CD14-positive monocyte (primary cell): ENCODE measurements at regions not wholly inside any gene's neighbourhood (a gene's known extent, or its start where the extent isn't known, plus 50 kb on each side); places are given as distances from the start of the nearest gene placed in this dataset.

Experiments used
- DNase-seq, 3 donors: peaks; one replicate each; pipeline ENCODE4 v3.0.0-alpha.2; 2011 to 2022
- H2AFZ ChIP-seq: 2 replicates; pipeline ENCODE4 v1.6.0; 2012; ENCODE audit warnings: mild to moderate bottlenecking, low read depth, low read length, inconsistent platforms; ENCODE audit not compliant: insufficient read depth, poor library complexity, severe bottlenecking
- H3K27ac ChIP-seq, 2 donors: 1 replicate in 1 of 2; 2 replicates in 1 of 2; pipeline ENCODE4 v1.5.1; 2012 to 2013; ENCODE audit warnings: low read length in 2 of 2, control low read depth in 1 of 2, inconsistent platforms in 1 of 2, low read depth in 1 of 2, mild to moderate bottlenecking in 1 of 2
- H3K27me3 ChIP-seq, 2 donors: one replicate each; pipeline versions ENCODE4 v1.6.0 to v1.6.1; 2011 to 2013; ENCODE audit warnings: low read length in 2 of 2; ENCODE audit not compliant: control insufficient read depth in 2 of 2, insufficient read depth in 2 of 2
- H3K36me3 ChIP-seq, 2 donors: replicated peaks in 1 of 2; 1 replicate in 1 of 2; 2 replicates in 1 of 2; pipeline versions ENCODE4 v1.5.1 to v1.6.1; 2012 to 2013; ENCODE audit warnings: low read length in 2 of 2, control low read depth in 1 of 2, inconsistent platforms in 1 of 2, mild to moderate bottlenecking in 1 of 2; ENCODE audit not compliant: insufficient read depth in 2 of 2, control insufficient read depth in 1 of 2
- H3K4me1 ChIP-seq, 2 donors: 1 replicate in 1 of 2; 2 replicates in 1 of 2; pipeline versions ENCODE4 v1.5.1 to v1.6.1; 2012 to 2013; ENCODE audit warnings: low read length in 2 of 2, control low read depth in 1 of 2, inconsistent platforms in 1 of 2, mild to moderate bottlenecking in 1 of 2, moderate library complexity in 1 of 2; ENCODE audit not compliant: insufficient read depth in 2 of 2, control insufficient read depth in 1 of 2
- H3K4me2 ChIP-seq: replicated peaks from 2 replicates; pipeline ENCODE3; 2012; ENCODE audit warnings: low read length, moderate library complexity, mild to moderate bottlenecking; ENCODE audit not compliant: poor library complexity, severe bottlenecking; ENCODE audit errors: extremely low read depth
- H3K4me3 ChIP-seq, 3 experiments: fragments of 200-600 bp in 1 of 3; sonication (generic) in 1 of 3; replicated peaks in 1 of 3; 1 replicate in 2 of 3; 2 replicates in 1 of 3; pipeline ENCODE4 v1.5.1; 2011 to 2013; ENCODE audit warnings: low read length in 3 of 3, mild to moderate bottlenecking in 3 of 3, control low read depth in 2 of 3, low read depth in 2 of 3, inconsistent platforms in 1 of 3, moderate library complexity in 1 of 3
- H3K79me2 ChIP-seq: 2 replicates; pipeline ENCODE4 v1.6.0; 2012; ENCODE audit warnings: mild to moderate bottlenecking, control low read depth, inconsistent platforms, low read length, moderate library complexity; ENCODE audit not compliant: insufficient read depth
- H3K9ac ChIP-seq: 2 replicates; pipeline ENCODE4 v1.6.0; 2017; ENCODE audit warnings: low read length, mild to moderate bottlenecking; ENCODE audit not compliant: insufficient read depth, poor library complexity, severe bottlenecking
- H3K9me3 ChIP-seq, 2 donors: replicated peaks in 1 of 2; 1 replicate in 1 of 2; 2 replicates in 1 of 2; pipeline versions ENCODE4 v1.5.1 to v1.6.1; 2012 to 2013; ENCODE audit warnings: low read length in 2 of 2, control low read depth in 1 of 2; ENCODE audit not compliant: control insufficient read depth in 1 of 2, insufficient read depth in 1 of 2
- H4K20me1 ChIP-seq: 2 replicates; pipeline ENCODE4 v1.6.0; 2012; ENCODE audit warnings: mild to moderate bottlenecking, low read length, control low read depth, moderate library complexity; ENCODE audit not compliant: insufficient read depth
- H3K27ac Mint-ChIP-seq, 7 donors: one replicate each; pipeline ENCODE4 v1.8.0; 2020; ENCODE audit warnings: mild to moderate bottlenecking in 7 of 7, mixed read lengths in 7 of 7, moderate library complexity in 6 of 7, inconsistent platforms in 2 of 7
- H3K27me3 Mint-ChIP-seq, 3 donors: one replicate each; pipeline ENCODE4 v1.8.0; 2021 to 2022; ENCODE audit warnings: low read depth in 3 of 3, mild to moderate bottlenecking in 3 of 3, mixed read lengths in 3 of 3, moderate library complexity in 3 of 3, inconsistent platforms in 1 of 3
- H3K36me3 Mint-ChIP-seq, 2 donors: one replicate each; pipeline ENCODE4 v1.8.0; 2020; ENCODE audit warnings: mixed read lengths in 2 of 2, inconsistent platforms in 1 of 2, mild to moderate bottlenecking in 1 of 2
- H3K4me1 Mint-ChIP-seq: one replicate; pipeline ENCODE4 v1.8.0; 2020; ENCODE audit warnings: mild to moderate bottlenecking, mixed read lengths
- H3K4me3 Mint-ChIP-seq, 2 donors: one replicate each; pipeline ENCODE4 v1.8.0; 2020; ENCODE audit warnings: mild to moderate bottlenecking in 2 of 2, mixed read lengths in 2 of 2, moderate library complexity in 1 of 2
- H3K9me3 Mint-ChIP-seq, 7 donors: one replicate each; pipeline ENCODE4 v1.8.0; 2020 to 2022; ENCODE audit warnings: mixed read lengths in 7 of 7, mild to moderate bottlenecking in 6 of 7, moderate library complexity in 6 of 7, inconsistent platforms in 2 of 7
- WGBS: methylation state at CpG from one replicate; pipeline ENCODE4 v1.1.5; 2013; ENCODE audit warnings: missing lambda C conversion rate; ENCODE audit not compliant: insufficient coverage; 5-methylcytosine and 5-hydroxymethylcytosine counted together
- intact Hi-C, 2 donors: fragments of 100-400 bp; cut with micrococcal nuclease; formaldehyde crosslinking; loops; one replicate each; pipeline versions ENCODE4 v1.15.0 to v1.15.1; 2023
- TF ChIP-seq, protein P1 (sequence below): fragments of 200-600 bp; IDR thresholded peaks from one replicate; pipeline ENCODE4 v1.8.0; 2022; ENCODE audit warnings: antibody characterized with exemption, mild to moderate bottlenecking

- H3K27me3 ChIP-seq = no peaks in the 10 kb centered on the region
- H3K4me3 Mint-ChIP-seq = no peak overlapping the region
- H3K27me3 Mint-ChIP-seq = no peaks in the 10 kb centered on the region
- TF ChIP-seq, protein P1, sequence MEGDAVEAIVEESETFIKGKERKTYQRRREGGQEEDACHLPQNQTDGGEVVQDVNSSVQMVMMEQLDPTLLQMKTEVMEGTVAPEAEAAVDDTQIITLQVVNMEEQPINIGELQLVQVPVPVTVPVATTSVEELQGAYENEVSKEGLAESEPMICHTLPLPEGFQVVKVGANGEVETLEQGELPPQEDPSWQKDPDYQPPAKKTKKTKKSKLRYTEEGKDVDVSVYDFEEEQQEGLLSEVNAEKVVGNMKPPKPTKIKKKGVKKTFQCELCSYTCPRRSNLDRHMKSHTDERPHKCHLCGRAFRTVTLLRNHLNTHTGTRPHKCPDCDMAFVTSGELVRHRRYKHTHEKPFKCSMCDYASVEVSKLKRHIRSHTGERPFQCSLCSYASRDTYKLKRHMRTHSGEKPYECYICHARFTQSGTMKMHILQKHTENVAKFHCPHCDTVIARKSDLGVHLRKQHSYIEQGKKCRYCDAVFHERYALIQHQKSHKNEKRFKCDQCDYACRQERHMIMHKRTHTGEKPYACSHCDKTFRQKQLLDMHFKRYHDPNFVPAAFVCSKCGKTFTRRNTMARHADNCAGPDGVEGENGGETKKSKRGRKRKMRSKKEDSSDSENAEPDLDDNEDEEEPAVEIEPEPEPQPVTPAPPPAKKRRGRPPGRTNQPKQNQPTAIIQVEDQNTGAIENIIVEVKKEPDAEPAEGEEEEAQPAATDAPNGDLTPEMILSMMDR = no peak
- no peak overlapping the region for H3K27ac Mint-ChIP-seq
- H3K27ac ChIP-seq = no peak overlapping the region
- H3K4me1 Mint-ChIP-seq = no peaks in the 10 kb centered on the region
- H3K79me2 ChIP-seq = no peaks in the 10 kb centered on the region
- H3K4me3 ChIP-seq = no peak overlapping the region
- no peaks in the 10 kb centered on the region for H3K36me3 Mint-ChIP-seq
- H3K4me1 ChIP-seq = no peaks in the 10 kb centered on the region
- no peak overlapping the region for H2AFZ ChIP-seq
- H3K4me2 ChIP-seq = no peak overlapping the region
- H3K36me3 ChIP-seq = no peaks in the 10 kb centered on the region
- no peak for DNase-seq
- peaks cover 0 to 13% (median 7%) of the 10 kb centered on the region in 7 donors for H3K9me3 Mint-ChIP-seq
- intact Hi-C loops = no loop called here
- peaks cover 4 to 11% of the 10 kb centered on the region in 2 donors for H3K9me3 ChIP-seq
- no peak overlapping the region for H3K9ac ChIP-seq
- H4K20me1 ChIP-seq = no peaks in the 10 kb centered on the region
Measured at GRCh38 chr6:23377830-23378229, 748.2 kb upstream of the NRSN1 start.

- H3K9me3 ChIP-seq = peaks cover 4 to 11% of the 10 kb centered on the region in 2 donors
- no peak overlapping the region for H3K4me3 ChIP-seq
- Mint-ChIP-seq H3K27ac (no peak overlapping the region), H3K27me3 (no peaks in the 10 kb centered on the region), H3K4me1 (no peaks in the 10 kb centered on the region), H3K9me3 (peaks cover 0 to 13% (median 7%) of the 10 kb centered on the region in 7 donors), H3K4me3 (no peak overlapping the region), H3K36me3 (no peaks in the 10 kb centered on the region)
- no peaks in the 10 kb centered on the region for H3K4me1 ChIP-seq
- H3K27me3 ChIP-seq = no peaks in the 10 kb centered on the region
- no peaks in the 10 kb centered on the region for H3K36me3 ChIP-seq
- TF ChIP-seq, protein P1 = no peak
- no peak overlapping the region for H3K9ac ChIP-seq
- intact Hi-C loops = no loop called here
- H3K27ac ChIP-seq = no peak overlapping the region
- no peak for DNase-seq
- no peaks in the 10 kb centered on the region for H3K79me2 ChIP-seq
- no peak overlapping the region for H2AFZ ChIP-seq
- WGBS = 100% methylated on average over 3 of the region's 3 CpGs
- no peaks in the 10 kb centered on the region for H4K20me1 ChIP-seq
- H3K4me2 ChIP-seq = no peak overlapping the region
Measured at GRCh38 chr6:23380465-23380864, 745.5 kb upstream of the NRSN1 start.
